ENCODE measurements at regions not wholly inside any gene's neighbourhood (a gene's known extent, or its start where the extent isn't known, plus 50 kb on each side); places are given as distances from the start of the nearest gene placed in this dataset.

DNA sequence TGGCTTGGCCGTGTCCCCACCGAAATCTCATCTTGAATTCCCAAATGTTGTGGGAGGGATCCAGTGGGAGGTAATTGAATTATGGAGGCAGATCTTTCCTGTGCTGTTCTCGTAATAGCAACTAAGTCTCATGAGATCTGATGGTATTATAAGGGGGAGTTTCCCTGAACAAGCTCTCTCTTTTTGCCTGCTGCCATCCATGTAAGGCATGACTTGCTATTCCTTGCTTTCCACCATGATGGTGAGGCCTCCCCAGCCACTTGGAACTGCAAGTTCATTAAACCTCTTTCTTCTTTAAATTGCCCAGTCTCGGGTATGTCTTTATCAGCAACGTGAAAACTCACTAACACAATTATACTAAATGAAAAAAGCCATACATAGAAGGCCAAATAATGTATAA, 101.3 kb upstream of the LYPLAL1 start:
- Histone ChIP-seq H3K27ac (ENCODE audit: low read depth, low read length) (no peak overlapping the region), H3K4me3 (ENCODE audit: insufficient read depth, low read length, poor library complexity, severe bottlenecking) (no peak overlapping the region), H3K36me3 (ENCODE audit: low read length) (no peaks in the 10 kb centered on the region), H3F3A (ENCODE audit: insufficient read depth) (no peaks in the 10 kb centered on the region), H3K79me2 (ENCODE audit: insufficient read depth, low read length) (no peaks in the 10 kb centered on the region), H3K9me3 (ENCODE audit: insufficient read depth, low read length) (no peaks in the 10 kb centered on the region), H3K4me2 (ENCODE audit: low read depth, low read length, poor library complexity, severe bottlenecking) (no peak overlapping the region), H3K9me2 (replicated peaks; ENCODE audit: insufficient read depth, low read length) (no peaks in the 10 kb centered on the region), H4K20me1 (ENCODE audit: low read depth, low read length) (no peaks in the 10 kb centered on the region), H2AFZ (ENCODE audit: low read depth, low read length, severe bottlenecking) (no peak overlapping the region), H3K27me3 (ENCODE audit: low read length) (no peaks in the 10 kb centered on the region), H3K9ac (ENCODE audit: low read length) (no peak overlapping the region)
- no peak for TF ChIP-seq EZH2phosphoT487 (conservative IDR thresholded peaks at IDR 0.05; ENCODE audit: low read length)
- TF ChIP-seq, protein P1, sequence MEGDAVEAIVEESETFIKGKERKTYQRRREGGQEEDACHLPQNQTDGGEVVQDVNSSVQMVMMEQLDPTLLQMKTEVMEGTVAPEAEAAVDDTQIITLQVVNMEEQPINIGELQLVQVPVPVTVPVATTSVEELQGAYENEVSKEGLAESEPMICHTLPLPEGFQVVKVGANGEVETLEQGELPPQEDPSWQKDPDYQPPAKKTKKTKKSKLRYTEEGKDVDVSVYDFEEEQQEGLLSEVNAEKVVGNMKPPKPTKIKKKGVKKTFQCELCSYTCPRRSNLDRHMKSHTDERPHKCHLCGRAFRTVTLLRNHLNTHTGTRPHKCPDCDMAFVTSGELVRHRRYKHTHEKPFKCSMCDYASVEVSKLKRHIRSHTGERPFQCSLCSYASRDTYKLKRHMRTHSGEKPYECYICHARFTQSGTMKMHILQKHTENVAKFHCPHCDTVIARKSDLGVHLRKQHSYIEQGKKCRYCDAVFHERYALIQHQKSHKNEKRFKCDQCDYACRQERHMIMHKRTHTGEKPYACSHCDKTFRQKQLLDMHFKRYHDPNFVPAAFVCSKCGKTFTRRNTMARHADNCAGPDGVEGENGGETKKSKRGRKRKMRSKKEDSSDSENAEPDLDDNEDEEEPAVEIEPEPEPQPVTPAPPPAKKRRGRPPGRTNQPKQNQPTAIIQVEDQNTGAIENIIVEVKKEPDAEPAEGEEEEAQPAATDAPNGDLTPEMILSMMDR (IDR thresholded peaks at IDR 0.05; ENCODE audit: insufficient read depth, low read length, poor library complexity, severe bottlenecking), result no peak

DNA sequence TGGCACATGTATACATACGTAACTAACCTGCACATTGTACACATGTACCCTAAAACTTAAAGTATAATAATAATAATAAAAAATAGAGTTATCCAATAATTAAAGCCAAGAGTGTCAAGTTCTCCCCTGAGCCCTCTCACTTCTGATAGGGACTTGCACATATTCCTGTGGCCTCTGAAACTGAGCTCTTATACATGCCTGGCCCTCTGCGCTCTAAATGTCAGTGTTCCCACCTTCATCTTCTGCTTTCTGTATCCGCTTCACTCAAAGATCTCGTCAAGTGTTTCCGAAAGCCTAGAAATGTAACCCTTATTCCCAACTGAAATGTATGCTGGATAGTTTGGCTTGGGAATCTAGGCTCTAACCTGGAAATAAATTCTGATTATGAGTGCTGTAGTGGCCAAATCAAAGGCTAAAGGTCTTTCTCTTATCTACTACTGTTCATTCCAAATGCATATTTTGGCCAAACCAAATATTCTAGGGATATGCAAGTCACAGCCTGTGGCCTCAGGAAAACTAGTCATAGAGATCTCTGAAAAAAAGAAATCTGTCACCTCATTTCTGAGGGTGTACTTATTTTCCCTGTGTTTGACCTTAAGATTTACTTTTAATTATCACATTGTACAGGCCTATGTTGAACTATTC, 99.5 kb upstream of the LYPLAL1 start:
- Histone ChIP-seq H3K9me3 (ENCODE audit: insufficient read depth, low read length) (no peaks in the 10 kb centered on the region), H3K4me2 (ENCODE audit: low read depth, low read length, poor library complexity, severe bottlenecking) (no peak overlapping the region)

DNA sequence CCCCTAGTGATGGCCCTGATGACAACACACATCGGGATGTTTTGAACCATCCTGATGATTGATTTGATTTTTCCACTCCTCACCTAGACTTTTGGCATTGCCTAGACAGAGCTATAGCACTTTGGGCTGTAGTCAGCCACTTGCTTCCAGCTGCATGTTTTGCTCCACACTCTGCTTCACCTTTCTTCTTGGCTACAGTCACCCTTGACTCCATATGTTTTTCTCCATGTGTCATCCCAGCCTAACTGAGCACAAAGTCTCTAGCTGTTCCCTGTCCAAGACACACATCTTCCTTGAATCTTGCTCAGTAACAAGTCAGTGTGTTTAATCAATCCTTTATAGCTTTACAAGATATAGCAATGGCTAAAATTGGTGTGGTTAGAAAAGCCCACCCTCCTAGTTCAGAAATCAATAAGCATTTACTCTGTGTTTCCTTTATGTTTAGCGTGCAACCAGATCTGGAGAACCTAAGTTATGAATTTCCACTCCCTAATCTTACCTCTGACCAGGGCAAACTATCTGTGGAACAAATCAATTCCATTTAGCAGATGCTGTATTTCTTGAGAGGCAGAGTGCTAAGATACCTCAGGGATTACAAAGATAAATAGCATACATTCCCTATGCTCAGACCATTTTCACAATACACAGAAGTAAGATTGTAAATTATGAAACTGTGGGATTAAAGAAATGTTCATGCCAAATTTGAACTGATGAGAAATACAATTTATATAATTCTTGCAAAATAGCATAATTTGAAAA, 98.4 kb upstream of the LYPLAL1 start:
- Histone ChIP-seq H3K9ac (ENCODE audit: low read length) (no peak overlapping the region), H3K4me3 (ENCODE audit: insufficient read depth, low read length, poor library complexity, severe bottlenecking) (no peak overlapping the region), H3K4me2 (ENCODE audit: low read depth, low read length, poor library complexity, severe bottlenecking) (no peak overlapping the region), H3K27me3 (ENCODE audit: low read length) (no peaks in the 10 kb centered on the region), H3K9me2 (replicated peaks; ENCODE audit: insufficient read depth, low read length) (no peaks in the 10 kb centered on the region), H3F3A (ENCODE audit: insufficient read depth) (no peaks in the 10 kb centered on the region), H3K79me2 (ENCODE audit: insufficient read depth, low read length) (no peaks in the 10 kb centered on the region), H4K20me1 (ENCODE audit: low read depth, low read length) (no peaks in the 10 kb centered on the region), H3K36me3 (ENCODE audit: low read length) (no peaks in the 10 kb centered on the region), H3K27ac (ENCODE audit: low read depth, low read length) (no peak overlapping the region), H2AFZ (ENCODE audit: low read depth, low read length, severe bottlenecking) (no peak overlapping the region), H3K9me3 (ENCODE audit: insufficient read depth, low read length) (no peaks in the 10 kb centered on the region)
- TF ChIP-seq, protein P1 (IDR thresholded peaks at IDR 0.05; ENCODE audit: insufficient read depth, low read length, poor library complexity, severe bottlenecking), result no peak

More for the DNA sequence above, 99.5 kb upstream of the LYPLAL1 start:
- Histone ChIP-seq H3K4me3 (ENCODE audit: insufficient read depth, low read length, poor library complexity, severe bottlenecking) (no peak overlapping the region), H3K79me2 (ENCODE audit: insufficient read depth, low read length) (no peaks in the 10 kb centered on the region), H3K27me3 (ENCODE audit: low read length) (no peaks in the 10 kb centered on the region), H2AFZ (ENCODE audit: low read depth, low read length, severe bottlenecking) (no peak overlapping the region), H3K9me2 (replicated peaks; ENCODE audit: insufficient read depth, low read length) (no peaks in the 10 kb centered on the region), H3K27ac (ENCODE audit: low read depth, low read length) (no peak overlapping the region), H3F3A (ENCODE audit: insufficient read depth) (no peaks in the 10 kb centered on the region), H3K36me3 (ENCODE audit: low read length) (no peaks in the 10 kb centered on the region), H4K20me1 (ENCODE audit: low read depth, low read length) (no peaks in the 10 kb centered on the region), H3K9ac (ENCODE audit: low read length) (no peak overlapping the region)
- TF ChIP-seq, protein P1 (IDR thresholded peaks at IDR 0.05; ENCODE audit: insufficient read depth, low read length, poor library complexity, severe bottlenecking), result no peak
- TF ChIP-seq EZH2phosphoT487 (conservative IDR thresholded peaks at IDR 0.05; ENCODE audit: low read length), result no peak
